H9 (cell line): ENCODE measurements at regions not wholly inside any gene's neighbourhood (a gene's known extent, or its start where the extent isn't known, plus 50 kb on each side); places are given as distances from the start of the nearest gene placed in this dataset.
A peak's percentile ranks its signal among the peaks of the same experiment; 100 is the strongest.

Experiments used
- DNase-seq: peaks from one replicate; pipeline ENCODE4 v3.0.0-alpha.2; 2017
- H2AFZ ChIP-seq: one replicate; pipeline ENCODE4 v1.6.1; 2013; ENCODE audit warnings: mild to moderate bottlenecking, low read length, control low read depth, moderate library complexity
- H2AK5ac ChIP-seq: 2 replicates; pipeline ENCODE4 v1.6.1; 2013; ENCODE audit warnings: low read length, control low read depth, mixed read lengths; ENCODE audit not compliant: insufficient read length
- H2BK120ac ChIP-seq: one replicate; pipeline ENCODE4 v1.6.1; 2013; ENCODE audit warnings: low read depth, mild to moderate bottlenecking, low read length, control low read depth, inconsistent platforms; ENCODE audit not compliant: poor library complexity, severe bottlenecking
- H2BK12ac ChIP-seq: 2 replicates; pipeline ENCODE4 v1.6.1; 2013; ENCODE audit warnings: low read length, control low read depth, mixed read lengths, low read depth; ENCODE audit not compliant: insufficient read length
- H2BK15ac ChIP-seq: 2 replicates; pipeline ENCODE4 v1.6.1; 2013; ENCODE audit warnings: low read depth, low read length, control low read depth
- H2BK20ac ChIP-seq: one replicate; pipeline ENCODE4 v1.6.1; 2013; ENCODE audit warnings: low read depth, mild to moderate bottlenecking, low read length, control low read depth, inconsistent platforms; ENCODE audit not compliant: poor library complexity, severe bottlenecking
- H2BK5ac ChIP-seq: 2 replicates; pipeline ENCODE4 v1.6.1; 2013; ENCODE audit warnings: low read length, control low read depth, mixed read lengths; ENCODE audit not compliant: insufficient read length
- H3K14ac ChIP-seq: 2 replicates; pipeline ENCODE4 v1.6.1; 2013; ENCODE audit warnings: low read length, control low read depth; ENCODE audit not compliant: insufficient read depth
- H3K18ac ChIP-seq: 2 replicates; pipeline ENCODE4 v1.6.1; 2013; ENCODE audit warnings: low read depth, mild to moderate bottlenecking, mixed read lengths, low read length, control low read depth; ENCODE audit not compliant: insufficient read length
- H3K23ac ChIP-seq: 2 replicates; pipeline ENCODE4 v1.6.1; 2013; ENCODE audit warnings: low read length, control low read depth, mixed read lengths, low read depth; ENCODE audit not compliant: insufficient read length
- H3K23me2 ChIP-seq: 2 replicates; pipeline ENCODE4 v1.6.1; 2013; ENCODE audit warnings: low read depth, mild to moderate bottlenecking, mixed read lengths, low read length, control low read depth; ENCODE audit not compliant: insufficient read length, poor library complexity, severe bottlenecking
- H3K27ac ChIP-seq: 2 replicates; pipeline ENCODE4 v1.5.1; 2013; ENCODE audit warnings: low read length, control low read depth, mixed read lengths, low read depth; ENCODE audit not compliant: insufficient read length
- H3K27me3 ChIP-seq: 2 replicates; pipeline ENCODE4 v1.6.1; 2013; ENCODE audit warnings: low read length, control low read depth, inconsistent platforms; ENCODE audit not compliant: insufficient read depth
- H3K4ac ChIP-seq: 2 replicates; pipeline ENCODE4 v1.6.1; 2013; ENCODE audit warnings: low read depth, mild to moderate bottlenecking, control low read depth, inconsistent platforms, low read length, moderate library complexity
- H3K4me1 ChIP-seq: 2 replicates; pipeline ENCODE4 v1.6.1; 2013; ENCODE audit warnings: low read length, control low read depth, inconsistent platforms; ENCODE audit not compliant: insufficient read depth
- H3K4me2 ChIP-seq: 2 replicates; pipeline ENCODE4 v1.6.1; 2013; ENCODE audit warnings: low read length, control low read depth, mixed read lengths; ENCODE audit not compliant: insufficient read length, insufficient read depth
- H3K56ac ChIP-seq: 2 replicates; pipeline ENCODE4 v1.6.1; 2013; ENCODE audit warnings: low read depth, mild to moderate bottlenecking, mixed read lengths, low read length, control low read depth; ENCODE audit not compliant: insufficient read length
- H3K79me1 ChIP-seq: 2 replicates; pipeline ENCODE4 v1.6.1; 2013; ENCODE audit warnings: low read depth, mild to moderate bottlenecking, moderate library complexity, low read length, control low read depth, inconsistent platforms; ENCODE audit not compliant: insufficient read depth, poor library complexity, severe bottlenecking
- H3K79me2 ChIP-seq: 2 replicates; pipeline ENCODE4 v1.6.1; 2013; ENCODE audit warnings: low read length, control low read depth, inconsistent platforms; ENCODE audit not compliant: insufficient read depth
- H3K9ac ChIP-seq: 2 replicates; pipeline ENCODE4 v1.6.1; 2013; ENCODE audit warnings: low read length, control low read depth, mixed read lengths; ENCODE audit not compliant: insufficient read length; ENCODE audit errors: extremely low read depth
- H3K9me3 ChIP-seq: one replicate; pipeline ENCODE4 v1.6.1; 2013; ENCODE audit warnings: low read depth, low read length, inconsistent platforms; ENCODE audit not compliant: control insufficient read depth
- H3T11ph ChIP-seq: one replicate; pipeline ENCODE4 v1.6.1; 2013; ENCODE audit warnings: mild to moderate bottlenecking, low read length, control low read depth, inconsistent platforms
- H4K20me1 ChIP-seq: one replicate; pipeline ENCODE4 v1.6.1; 2013; ENCODE audit not compliant: control insufficient read depth, insufficient read length, insufficient read depth
- H4K5ac ChIP-seq: 2 replicates; pipeline ENCODE4 v1.6.1; 2013; ENCODE audit warnings: low read depth, mild to moderate bottlenecking, mixed read lengths, low read length, control low read depth; ENCODE audit not compliant: insufficient read length
- H4K8ac ChIP-seq: replicated peaks from 2 replicates; pipeline ENCODE4 v1.6.1; 2013; ENCODE audit warnings: low read length, control low read depth, mixed read lengths, low read depth; ENCODE audit not compliant: insufficient read length
- H4K91ac ChIP-seq: 2 replicates; pipeline ENCODE4 v1.6.1; 2013; ENCODE audit warnings: low read depth, mild to moderate bottlenecking, moderate library complexity, mixed read lengths, low read length, control low read depth; ENCODE audit not compliant: insufficient read length
- H3K27ac Mint-ChIP-seq, 3 experiments: 2 replicates in 2 of 3; 3 replicates in 1 of 3; pipeline ENCODE4 v1.8.0; 2020 to 2021; ENCODE audit warnings: mixed read lengths in 3 of 3, mild to moderate bottlenecking in 1 of 3, moderate library complexity in 1 of 3
- H3K27me3 Mint-ChIP-seq: 2 replicates; pipeline ENCODE4 v1.8.0; 2021; ENCODE audit warnings: low read depth, mild to moderate bottlenecking, moderate library complexity, mixed read lengths
- H3K36me3 Mint-ChIP-seq, 3 experiments: 2 replicates in 2 of 3; 3 replicates in 1 of 3; pipeline ENCODE4 v1.8.0; 2020 to 2021; ENCODE audit warnings: low read depth in 3 of 3, mixed read lengths in 3 of 3; ENCODE audit not compliant: insufficient read depth in 1 of 3
- H3K4me1 Mint-ChIP-seq, 2 experiments: 2 replicates each; pipeline ENCODE4 v1.8.0; 2020; ENCODE audit warnings: mixed read lengths in 2 of 2
- H3K4me3 Mint-ChIP-seq, 2 experiments: 2 replicates in 1 of 2; 3 replicates in 1 of 2; pipeline ENCODE4 v1.8.0; 2020 to 2021; ENCODE audit warnings: mild to moderate bottlenecking in 2 of 2, mixed read lengths in 2 of 2, moderate library complexity in 1 of 2
- H3K9me3 Mint-ChIP-seq, 2 experiments: 2 replicates in 1 of 2; 3 replicates in 1 of 2; pipeline ENCODE4 v1.8.0; 2020; ENCODE audit warnings: mild to moderate bottlenecking in 2 of 2, mixed read lengths in 2 of 2, moderate library complexity in 1 of 2
- WGBS: extraction: QIAGEN DNeasy Blood & Tissue Kit; methylation state at CpG from one replicate; pipeline ENCODE4 v1.1.7; 2013; ENCODE audit warnings: missing lambda C conversion rate, low lambda C conversion rate, mixed read lengths; ENCODE audit not compliant: insufficient read length; ENCODE audit errors: extremely low coverage; 5-methylcytosine and 5-hydroxymethylcytosine counted together
- TF ChIP-seq, protein P1 (sequence below): fragments of 200-600 bp; sonication (generic); conservative IDR thresholded peaks from 3 replicates; pipeline ENCODE4 v1.8.0; 2021; ENCODE audit warnings: antibody characterized with exemption, mild to moderate bottlenecking

DNA sequence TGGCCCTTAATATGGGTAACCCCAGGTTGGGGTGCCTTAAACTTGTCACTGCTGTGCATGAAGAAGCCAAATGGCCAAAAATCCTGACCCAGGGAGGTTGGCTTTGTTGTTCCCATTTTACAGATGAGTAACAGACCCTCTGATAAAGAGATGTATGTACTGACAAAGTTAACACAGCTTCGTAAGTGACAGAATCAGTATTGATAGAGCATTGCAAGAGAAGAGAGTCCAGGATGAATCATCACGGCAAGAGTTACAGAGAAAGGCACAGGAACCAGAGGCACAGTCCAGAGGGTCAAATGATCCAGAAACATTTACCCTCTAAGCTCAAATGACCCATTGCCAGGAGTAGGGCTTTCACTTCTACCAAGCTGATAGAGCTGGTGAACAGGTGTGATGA is 103.8 kb upstream of the SMC2 start:
- Histone ChIP-seq H4K8ac (no peak overlapping the region), H3K79me2 (no peaks in the 10 kb centered on the region), H3K79me1 (no peaks in the 10 kb centered on the region), H2AK5ac (no peak overlapping the region), H3K9me3 (no peaks in the 10 kb centered on the region), H3K14ac (no peak overlapping the region), H2BK120ac (peak overlapping the region; percentile 36), H3K27me3 (no peaks in the 10 kb centered on the region), H3T11ph (no peak overlapping the region), H2BK12ac (no peak overlapping the region), H4K20me1 (no peaks in the 10 kb centered on the region), H2BK5ac (no peak overlapping the region), H4K5ac (no peak overlapping the region), H3K9ac (no peak overlapping the region), H4K91ac (no peak overlapping the region), H2AFZ (peak overlapping the region; percentile 82), H3K4ac (no peak overlapping the region), H3K23me2 (no peaks in the 10 kb centered on the region), H2BK20ac (peak overlapping the region; percentile 11), H3K56ac (no peak overlapping the region), H3K4me1 (peaks cover 4% of the 10 kb centered on the region), H3K27ac (no peak overlapping the region), H3K4me2 (no peak overlapping the region), H2BK15ac (no peak overlapping the region), H3K18ac (no peak overlapping the region), H3K23ac (no peak overlapping the region)
- no peak for DNase-seq
- H3K36me3 Mint-ChIP-seq: no peaks in the 10 kb centered on the region
- H3K9me3 Mint-ChIP-seq: no peaks in the 10 kb centered on the region
- H3K4me3 Mint-ChIP-seq: no peak overlapping the region
- H3K27ac Mint-ChIP-seq: peak overlapping the region in 2 of 3 experiments; percentile 50 to 59; a peak in 2 of 7 replicates
- no CpG with 5 or more reads among the region's 2 CpGs for WGBS
- no peaks in the 10 kb centered on the region for H3K27me3 Mint-ChIP-seq
- TF ChIP-seq, protein P1, sequence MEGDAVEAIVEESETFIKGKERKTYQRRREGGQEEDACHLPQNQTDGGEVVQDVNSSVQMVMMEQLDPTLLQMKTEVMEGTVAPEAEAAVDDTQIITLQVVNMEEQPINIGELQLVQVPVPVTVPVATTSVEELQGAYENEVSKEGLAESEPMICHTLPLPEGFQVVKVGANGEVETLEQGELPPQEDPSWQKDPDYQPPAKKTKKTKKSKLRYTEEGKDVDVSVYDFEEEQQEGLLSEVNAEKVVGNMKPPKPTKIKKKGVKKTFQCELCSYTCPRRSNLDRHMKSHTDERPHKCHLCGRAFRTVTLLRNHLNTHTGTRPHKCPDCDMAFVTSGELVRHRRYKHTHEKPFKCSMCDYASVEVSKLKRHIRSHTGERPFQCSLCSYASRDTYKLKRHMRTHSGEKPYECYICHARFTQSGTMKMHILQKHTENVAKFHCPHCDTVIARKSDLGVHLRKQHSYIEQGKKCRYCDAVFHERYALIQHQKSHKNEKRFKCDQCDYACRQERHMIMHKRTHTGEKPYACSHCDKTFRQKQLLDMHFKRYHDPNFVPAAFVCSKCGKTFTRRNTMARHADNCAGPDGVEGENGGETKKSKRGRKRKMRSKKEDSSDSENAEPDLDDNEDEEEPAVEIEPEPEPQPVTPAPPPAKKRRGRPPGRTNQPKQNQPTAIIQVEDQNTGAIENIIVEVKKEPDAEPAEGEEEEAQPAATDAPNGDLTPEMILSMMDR: no peak
- H3K4me1 Mint-ChIP-seq: peaks cover 18 to 19% of the 10 kb centered on the region in 2 experiments
